ENCODE measurements at regions not wholly inside any gene's neighbourhood (a gene's known extent, or its start where the extent isn't known, plus 50 kb on each side); places are given as distances from the start of the nearest gene placed in this dataset.

DNA sequence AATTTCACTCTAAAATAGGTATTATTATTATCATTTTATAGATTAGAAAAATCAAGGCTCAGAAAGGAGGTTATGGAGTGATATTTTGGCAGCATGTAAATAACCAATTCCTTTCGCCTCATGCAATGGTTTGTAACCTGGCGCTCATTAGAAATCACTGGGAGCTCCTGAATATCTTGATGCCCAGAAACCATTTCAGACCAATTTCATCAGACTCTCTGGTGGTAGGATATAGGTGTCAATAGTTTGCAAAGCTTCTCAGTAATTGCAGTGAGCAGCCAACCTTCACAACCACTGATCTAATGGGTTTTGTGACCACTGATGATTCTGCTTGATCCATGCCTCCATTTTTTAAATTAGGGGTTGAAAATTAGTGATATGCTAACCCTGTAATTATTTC is 57.8 kb upstream of the ZC3H12C start:
- TF ChIP-seq, protein P1, sequence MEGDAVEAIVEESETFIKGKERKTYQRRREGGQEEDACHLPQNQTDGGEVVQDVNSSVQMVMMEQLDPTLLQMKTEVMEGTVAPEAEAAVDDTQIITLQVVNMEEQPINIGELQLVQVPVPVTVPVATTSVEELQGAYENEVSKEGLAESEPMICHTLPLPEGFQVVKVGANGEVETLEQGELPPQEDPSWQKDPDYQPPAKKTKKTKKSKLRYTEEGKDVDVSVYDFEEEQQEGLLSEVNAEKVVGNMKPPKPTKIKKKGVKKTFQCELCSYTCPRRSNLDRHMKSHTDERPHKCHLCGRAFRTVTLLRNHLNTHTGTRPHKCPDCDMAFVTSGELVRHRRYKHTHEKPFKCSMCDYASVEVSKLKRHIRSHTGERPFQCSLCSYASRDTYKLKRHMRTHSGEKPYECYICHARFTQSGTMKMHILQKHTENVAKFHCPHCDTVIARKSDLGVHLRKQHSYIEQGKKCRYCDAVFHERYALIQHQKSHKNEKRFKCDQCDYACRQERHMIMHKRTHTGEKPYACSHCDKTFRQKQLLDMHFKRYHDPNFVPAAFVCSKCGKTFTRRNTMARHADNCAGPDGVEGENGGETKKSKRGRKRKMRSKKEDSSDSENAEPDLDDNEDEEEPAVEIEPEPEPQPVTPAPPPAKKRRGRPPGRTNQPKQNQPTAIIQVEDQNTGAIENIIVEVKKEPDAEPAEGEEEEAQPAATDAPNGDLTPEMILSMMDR (IDR thresholded peaks at IDR 0.05) = no peak
- no peak for TF ChIP-seq EP300 (IDR thresholded peaks at IDR 0.05)
